Thyroid gland (tissue), 4 donors: ENCODE measurements at regions not wholly inside any gene's neighbourhood (a gene's known extent, or its start where the extent isn't known, plus 50 kb on each side); places are given as distances from the start of the nearest gene placed in this dataset.

Source experiments
- DNase-seq, 2 donors: peaks; one replicate each; pipeline ENCODE4 v3.0.0-alpha.2; 2019
- H3K27ac ChIP-seq, 3 donors: fragments of 200-600 bp; sonication (generic); 1 replicate in 2 of 3; 2 replicates in 1 of 3; pipeline ENCODE4 v1.5.1; 2016 to 2019; ENCODE audit warnings: mild to moderate bottlenecking in 1 of 3, moderate library complexity in 1 of 3
- H3K27me3 ChIP-seq: fragments of 200-600 bp; sonication (generic); one replicate; pipeline ENCODE4 v1.5.1; 2019
- H3K36me3 ChIP-seq, 2 donors: fragments of 200-600 bp; sonication (generic); one replicate each; pipeline ENCODE4 v1.5.1; 2016 to 2019
- H3K4me1 ChIP-seq, 2 donors: fragments of 200-600 bp; sonication (generic); one replicate each; pipeline ENCODE4 v1.5.1; 2017 to 2019
- H3K4me3 ChIP-seq, 3 donors: fragments of 200-600 bp; sonication (generic); replicated peaks in 1 of 3; 1 replicate in 2 of 3; 2 replicates in 1 of 3; pipeline ENCODE4 v1.5.1; 2016; ENCODE audit warnings: mild to moderate bottlenecking in 1 of 3
- H3K9me3 ChIP-seq: fragments of 200-600 bp; sonication (generic); one replicate; pipeline ENCODE4 v1.5.1; 2017
- POLR2A ChIP-seq, 2 donors: fragments of 450-650 bp; IDR thresholded peaks; one replicate each; pipeline ENCODE4 v1.6.1; 2017; ENCODE audit warnings: antibody characterized with exemption in 2 of 2, mild to moderate bottlenecking in 2 of 2, moderate library complexity in 1 of 2
- WGBS, 2 donors: methylation state at CpG; one replicate each; pipeline ENCODE4 v1.1.5; 2017; 5-methylcytosine and 5-hydroxymethylcytosine counted together
- intact Hi-C: fragments of 100-400 bp; cut with DNase I; formaldehyde crosslinking; loops from one replicate; pipeline ENCODE4 v1.15.1; 2023
- TF ChIP-seq, protein P1 (sequence below), 6 experiments: fragments of 200-600 bp in 3 of 6; fragments of 450-650 bp in 3 of 6; sonication (generic) in 3 of 6; IDR thresholded peaks; one replicate each; pipeline ENCODE4 v1.5.1; 2016 to 2019; ENCODE audit warnings: antibody characterized with exemption in 6 of 6, mild to moderate bottlenecking in 2 of 6, inconsistent platforms in 1 of 6, moderate library complexity in 1 of 6

DNA sequence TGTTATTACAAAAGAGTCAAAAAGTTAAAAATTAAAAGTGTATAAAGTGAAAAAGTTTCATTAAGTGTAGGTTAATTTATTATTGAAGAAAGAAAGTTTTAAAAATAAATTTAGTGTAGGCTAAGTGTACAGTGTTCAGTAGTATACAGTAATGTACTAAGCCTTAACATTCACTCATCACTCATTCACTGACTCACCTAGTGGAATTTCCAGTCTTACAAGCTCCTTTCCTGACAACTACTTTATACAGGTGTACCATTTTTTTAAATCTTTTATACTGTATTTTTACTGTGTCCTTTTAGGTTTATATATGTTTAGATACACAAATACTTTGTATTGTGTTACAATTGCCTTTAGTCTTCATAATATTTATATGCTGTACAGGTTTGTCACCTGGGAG lies 530.2 kb upstream of the FAM174A start:
- Histone ChIP-seq H3K27me3 (no peaks in the 10 kb centered on the region), H3K4me3 (no peak overlapping the region), H3K9me3 (no peaks in the 10 kb centered on the region), H3K36me3 (no peaks in the 10 kb centered on the region), H3K27ac (no peak overlapping the region), H3K4me1 (no peaks in the 10 kb centered on the region)
- DNase-seq, result no peak
- TF ChIP-seq, protein P1, sequence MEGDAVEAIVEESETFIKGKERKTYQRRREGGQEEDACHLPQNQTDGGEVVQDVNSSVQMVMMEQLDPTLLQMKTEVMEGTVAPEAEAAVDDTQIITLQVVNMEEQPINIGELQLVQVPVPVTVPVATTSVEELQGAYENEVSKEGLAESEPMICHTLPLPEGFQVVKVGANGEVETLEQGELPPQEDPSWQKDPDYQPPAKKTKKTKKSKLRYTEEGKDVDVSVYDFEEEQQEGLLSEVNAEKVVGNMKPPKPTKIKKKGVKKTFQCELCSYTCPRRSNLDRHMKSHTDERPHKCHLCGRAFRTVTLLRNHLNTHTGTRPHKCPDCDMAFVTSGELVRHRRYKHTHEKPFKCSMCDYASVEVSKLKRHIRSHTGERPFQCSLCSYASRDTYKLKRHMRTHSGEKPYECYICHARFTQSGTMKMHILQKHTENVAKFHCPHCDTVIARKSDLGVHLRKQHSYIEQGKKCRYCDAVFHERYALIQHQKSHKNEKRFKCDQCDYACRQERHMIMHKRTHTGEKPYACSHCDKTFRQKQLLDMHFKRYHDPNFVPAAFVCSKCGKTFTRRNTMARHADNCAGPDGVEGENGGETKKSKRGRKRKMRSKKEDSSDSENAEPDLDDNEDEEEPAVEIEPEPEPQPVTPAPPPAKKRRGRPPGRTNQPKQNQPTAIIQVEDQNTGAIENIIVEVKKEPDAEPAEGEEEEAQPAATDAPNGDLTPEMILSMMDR (IDR thresholded peaks at IDR 0.05), result no peak
- intact Hi-C loops, result no loop called here

DNA sequence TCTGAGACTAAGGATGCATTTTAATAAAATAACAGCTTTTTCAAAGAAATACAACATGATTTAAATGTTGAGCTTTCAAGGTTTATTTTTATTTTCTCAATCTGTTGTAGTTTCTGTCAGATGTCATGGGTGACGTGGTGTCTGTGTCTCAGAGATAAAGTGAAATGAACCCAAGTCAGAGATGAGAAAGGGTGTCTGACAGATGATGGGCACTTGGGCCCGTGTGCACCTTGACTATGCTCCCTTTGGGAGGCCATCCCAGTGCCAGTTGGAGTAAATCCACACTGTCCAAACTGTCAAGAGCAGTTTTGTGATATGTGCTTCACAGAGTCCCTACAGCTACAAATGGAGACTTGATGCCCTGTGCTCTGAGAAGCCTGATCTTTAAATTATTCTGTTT lies 536.9 kb upstream of the FAM174A start:
- Histone ChIP-seq H3K36me3 (no peaks in the 10 kb centered on the region), H3K9me3 (no peaks in the 10 kb centered on the region), H3K4me1 (no peaks in the 10 kb centered on the region), H3K4me3 (no peak overlapping the region), H3K27ac (no peak overlapping the region), H3K27me3 (no peaks in the 10 kb centered on the region)
- DNase-seq, result no peak
- intact Hi-C loops, result no loop called here
- WGBS, 2 donors, result 51 to 65% methylated on average over 2 of the region's 2 CpGs
- TF ChIP-seq POLR2A (IDR thresholded peaks at IDR 0.05), result no peak
- TF ChIP-seq, protein P1 (IDR thresholded peaks at IDR 0.05), result no peak

DNA sequence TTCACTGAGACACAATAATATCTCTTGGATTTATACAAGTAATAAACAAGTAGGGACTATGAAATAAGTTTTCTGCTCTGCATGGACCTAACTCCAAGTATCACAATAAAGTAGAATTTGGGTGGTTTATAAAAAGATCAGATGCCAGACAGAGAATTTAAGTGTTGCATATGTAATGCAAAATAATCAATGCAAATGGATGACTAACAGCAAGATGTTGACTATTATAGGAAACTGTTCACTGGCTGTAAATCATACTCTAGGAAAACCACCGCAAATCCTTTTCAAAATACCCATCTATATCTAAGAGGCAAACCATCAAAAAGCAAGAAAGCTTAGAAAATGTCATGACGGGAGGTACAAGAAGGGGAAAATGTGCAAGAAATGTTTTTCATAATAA lies 539.8 kb upstream of the FAM174A start:
- intact Hi-C loops, result no loop called here
- 94 to 96% methylated on average over 2 of the region's 2 CpGs for WGBS, 2 donors

DNA sequence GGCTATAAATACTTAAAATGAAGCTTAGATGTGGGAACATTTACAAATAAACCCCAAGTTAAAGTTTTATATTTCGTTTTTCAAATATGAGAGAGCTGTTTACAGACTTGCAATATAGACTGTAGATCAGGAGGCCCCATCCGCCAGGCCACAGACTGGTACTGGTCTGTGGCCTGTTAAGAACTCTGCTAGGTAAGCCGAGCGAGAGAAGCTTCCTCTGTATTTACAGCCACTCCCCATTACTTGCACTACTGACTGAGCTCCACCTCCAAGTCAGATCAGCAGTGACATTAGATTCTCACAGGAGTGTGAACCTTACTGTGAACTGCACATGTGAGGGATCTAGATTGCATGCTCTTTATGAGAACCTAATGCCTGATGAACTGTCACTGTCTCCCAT lies 561.4 kb upstream of the FAM174A start:
- no peak overlapping the region for H3K27ac ChIP-seq
- no peaks in the 10 kb centered on the region for H3K36me3 ChIP-seq
- TF ChIP-seq, protein P1 (IDR thresholded peaks at IDR 0.05), result no peak
- no peak for TF ChIP-seq POLR2A (IDR thresholded peaks at IDR 0.05)
- no peak for DNase-seq
- H3K27me3 ChIP-seq, result no peaks in the 10 kb centered on the region
- H3K9me3 ChIP-seq, result no peaks in the 10 kb centered on the region
- intact Hi-C loops, result no loop called here
- H3K4me1 ChIP-seq, result no peaks in the 10 kb centered on the region
- WGBS, 2 donors, result 73 to 77% methylated on average over 4 of the region's 4 CpGs
- no peak overlapping the region for H3K4me3 ChIP-seq

More for the DNA sequence above, 539.8 kb upstream of the FAM174A start:
- H3K36me3 ChIP-seq, result no peaks in the 10 kb centered on the region
- no peaks in the 10 kb centered on the region for H3K27me3 ChIP-seq
- H3K4me1 ChIP-seq, result no peaks in the 10 kb centered on the region
- no peak overlapping the region for H3K27ac ChIP-seq
- no peak overlapping the region for H3K4me3 ChIP-seq
- H3K9me3 ChIP-seq, result no peaks in the 10 kb centered on the region
- DNase-seq, result no peak
- no peak for TF ChIP-seq POLR2A (IDR thresholded peaks at IDR 0.05)
- TF ChIP-seq, protein P1 (IDR thresholded peaks at IDR 0.05), result no peak

DNA sequence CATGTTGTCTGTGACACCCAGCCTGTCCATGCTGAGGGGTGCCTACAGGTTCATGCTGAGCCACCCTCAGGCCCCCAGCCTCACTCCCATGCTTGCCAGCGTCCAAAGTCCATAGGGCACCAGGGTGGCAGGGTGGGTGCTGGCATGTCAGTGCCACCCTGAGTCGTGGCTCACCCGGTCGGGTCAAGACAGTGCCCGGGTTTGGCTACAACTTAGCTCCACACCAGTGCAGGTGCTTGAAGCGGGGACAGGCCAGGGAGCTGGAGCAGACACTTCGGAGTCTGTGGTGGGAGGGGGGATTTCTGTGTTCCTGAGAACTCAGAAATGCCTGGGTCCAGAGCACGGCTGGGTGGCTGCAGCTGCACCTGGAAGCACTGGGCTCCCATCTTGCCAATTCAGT lies 579.2 kb upstream of the FAM174A start:
- Histone ChIP-seq H3K36me3 (no peaks in the 10 kb centered on the region), H3K9me3 (no peaks in the 10 kb centered on the region), H3K27ac (no peak overlapping the region), H3K4me3 (no peak overlapping the region), H3K4me1 (no peaks in the 10 kb centered on the region), H3K27me3 (no peaks in the 10 kb centered on the region)
- DNase-seq, result no peak
- TF ChIP-seq, protein P1 (IDR thresholded peaks at IDR 0.05), result no peak
- no peak for TF ChIP-seq POLR2A (IDR thresholded peaks at IDR 0.05)
- intact Hi-C loops, result no loop called here
- 80 to 88% methylated on average over 1 to 8 of the region's 8 CpGs for WGBS, 2 donors
